ENCODE measurements at regions not wholly inside any gene's neighbourhood (a gene's known extent, or its start where the extent isn't known, plus 50 kb on each side); places are given as distances from the start of the nearest gene placed in this dataset.

DNA sequence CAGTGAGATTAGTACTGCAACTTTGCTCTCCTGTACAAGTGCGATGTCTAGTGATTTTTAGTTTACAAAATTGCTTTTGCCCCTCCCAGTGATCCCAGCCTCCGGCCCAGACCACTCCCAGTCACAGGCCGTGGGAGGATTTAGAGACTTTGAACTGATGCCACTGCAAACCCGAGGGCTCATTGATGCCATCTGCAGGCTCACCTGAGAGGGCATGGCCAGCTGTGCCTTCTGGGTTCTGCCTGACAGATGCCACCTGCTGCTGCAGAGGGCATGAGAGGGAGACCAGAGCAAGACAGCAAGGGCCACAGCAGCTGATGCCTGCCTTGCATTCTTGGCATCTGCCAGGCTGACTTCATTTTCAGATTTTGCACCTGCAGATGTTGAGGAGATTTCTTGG lies 593.8 kb downstream of the CDK5RAP2 start:
- DNase-seq: no peak

DNA sequence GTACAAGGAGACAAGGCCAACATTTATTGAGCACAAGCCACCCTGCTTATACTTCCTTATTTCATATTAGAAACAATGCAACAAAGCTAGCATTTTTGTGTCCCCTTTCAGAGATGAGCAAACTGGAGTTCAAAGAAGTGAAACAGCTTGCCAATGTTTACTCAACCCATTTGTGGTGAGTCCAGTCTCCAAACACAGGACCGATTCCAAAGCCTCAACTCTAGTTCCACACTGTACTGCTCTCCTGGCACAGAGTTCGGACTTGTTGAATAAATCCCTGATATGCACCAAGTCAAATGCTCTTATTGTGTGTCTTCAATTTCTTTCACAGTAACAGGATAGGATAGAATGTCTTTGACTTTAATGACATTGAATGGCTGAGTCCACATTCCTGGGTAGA lies 604.8 kb upstream of the BRINP1 start:
- DNase-seq: no peak

DNA sequence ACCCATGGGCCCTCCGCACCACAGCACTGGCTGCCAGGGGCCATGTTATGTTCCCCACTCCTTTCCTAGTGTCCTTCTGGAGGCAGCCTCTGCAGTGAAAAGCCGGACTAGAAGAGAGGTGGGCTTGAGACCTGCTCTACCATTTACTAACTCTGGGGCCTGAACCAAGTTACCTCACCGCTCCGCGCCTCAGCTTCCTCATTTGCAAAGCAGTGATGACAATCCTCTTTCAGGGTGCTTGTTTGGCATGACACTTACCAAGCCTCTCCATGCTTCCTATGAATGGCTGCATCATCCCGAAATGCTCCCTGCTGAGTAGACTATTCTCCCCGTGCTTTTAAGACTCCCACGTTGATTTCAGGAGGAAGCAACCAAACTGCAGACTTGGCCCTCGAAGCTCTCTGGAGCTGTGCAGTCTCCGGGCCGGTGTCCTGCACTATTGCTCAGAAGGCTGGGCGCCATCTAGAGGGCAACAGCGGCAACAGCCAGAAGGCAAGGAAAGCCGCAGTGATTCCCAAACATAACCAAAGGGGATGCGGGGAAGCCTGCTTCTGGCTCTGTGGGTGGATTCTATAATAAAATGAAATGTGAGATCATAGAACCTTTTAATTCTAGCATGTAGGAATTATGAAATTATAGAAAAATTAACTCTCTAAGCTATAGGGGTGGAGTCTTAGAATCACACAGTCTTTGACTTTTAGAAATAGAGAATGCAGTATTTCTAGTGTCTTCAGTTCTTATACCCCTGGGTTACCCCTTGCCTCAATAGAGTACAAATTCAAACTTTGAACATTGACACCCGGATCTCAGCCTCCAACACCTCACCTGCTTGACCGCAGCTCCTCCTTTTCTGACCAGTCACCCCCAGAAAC lies 599.8 kb upstream of the BRINP1 start:
- DNase-seq: peak; percentile 75

DNA sequence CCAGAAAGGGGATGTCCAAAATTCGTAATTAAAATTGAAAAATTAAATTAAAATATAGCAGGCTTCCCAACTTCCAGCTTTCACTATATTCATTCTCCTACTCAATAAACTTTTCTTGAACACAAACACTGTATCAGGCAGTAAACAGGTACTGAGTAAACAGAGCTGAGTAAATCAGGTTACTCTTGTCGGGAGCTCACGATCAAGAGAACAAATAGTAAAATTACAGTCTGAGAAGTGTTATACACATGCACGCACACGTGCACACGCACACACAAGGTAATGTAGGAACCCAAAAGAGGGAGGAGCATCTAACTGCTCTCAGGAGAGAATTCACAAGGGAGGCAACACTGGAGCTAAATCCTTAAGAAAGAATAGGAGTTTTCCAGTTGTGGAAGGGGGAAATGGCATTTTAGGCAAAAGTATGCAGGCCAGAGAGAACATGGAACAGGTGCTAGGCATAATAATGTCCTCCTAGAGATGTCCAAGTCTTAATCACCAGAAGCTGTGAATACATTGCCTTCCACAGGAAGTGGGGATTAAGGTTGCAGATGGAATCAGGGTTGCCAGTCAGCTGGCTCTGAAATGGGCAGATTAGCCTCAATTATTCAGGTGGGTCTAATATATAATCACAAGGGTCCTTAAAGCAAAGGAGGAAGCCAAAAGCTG lies 598.8 kb upstream of the BRINP1 start:
- DNase-seq: no peak

DNA sequence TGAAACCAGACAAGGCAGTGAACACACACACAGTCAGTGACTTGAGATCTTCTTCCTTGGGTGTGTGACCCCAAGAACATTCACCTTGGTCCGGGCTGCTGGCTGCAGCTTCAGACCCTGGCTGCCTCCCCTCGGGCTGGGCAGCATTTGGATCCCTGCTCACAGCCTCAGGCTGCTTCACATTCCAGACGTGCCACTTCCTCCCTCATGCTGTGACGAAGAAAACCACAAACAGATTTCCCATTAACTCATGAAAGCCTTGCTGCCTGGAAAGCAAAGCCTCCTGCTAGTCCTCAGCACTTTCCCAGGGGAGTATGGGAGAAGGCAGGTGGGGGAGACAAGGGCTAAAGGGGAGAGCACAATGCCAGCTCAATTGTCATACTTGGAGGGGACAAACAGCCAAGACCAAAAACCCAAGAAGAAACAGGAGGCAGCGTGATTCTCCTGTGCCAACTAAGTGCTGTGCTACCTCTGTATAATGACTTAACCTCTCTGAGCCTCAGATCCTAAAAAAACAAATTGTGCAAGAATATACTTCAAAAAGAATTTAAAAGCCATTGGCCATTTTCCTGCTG lies 594.6 kb upstream of the BRINP1 start:
- DNase-seq: no peak

DNA sequence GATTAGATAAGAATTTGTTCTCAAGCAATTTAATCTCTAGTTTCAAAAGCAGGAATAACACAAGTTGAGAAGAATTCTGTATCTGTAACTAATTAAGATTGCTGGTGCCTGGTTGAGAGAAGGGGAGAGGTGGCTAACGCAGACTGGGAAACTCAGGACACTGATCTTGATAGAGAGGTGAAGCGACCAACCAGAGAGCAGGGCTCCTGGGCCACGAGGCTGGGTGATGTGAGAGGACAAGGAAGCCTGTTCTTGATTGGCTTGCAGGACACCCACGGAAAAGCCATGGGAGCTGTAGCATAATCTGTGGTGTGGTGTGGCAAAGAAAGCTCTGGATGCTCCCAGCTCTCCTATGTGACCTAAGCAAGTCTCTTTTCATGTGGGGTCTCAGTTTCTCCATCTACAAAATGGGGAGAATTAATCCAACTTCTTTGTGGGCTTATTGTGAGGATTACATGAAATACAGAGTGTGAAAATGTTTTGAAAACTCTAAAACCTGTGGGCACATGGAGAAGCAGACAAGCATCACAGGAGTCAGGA lies 594.1 kb upstream of the BRINP1 start:
- DNase-seq: no peak

DNA sequence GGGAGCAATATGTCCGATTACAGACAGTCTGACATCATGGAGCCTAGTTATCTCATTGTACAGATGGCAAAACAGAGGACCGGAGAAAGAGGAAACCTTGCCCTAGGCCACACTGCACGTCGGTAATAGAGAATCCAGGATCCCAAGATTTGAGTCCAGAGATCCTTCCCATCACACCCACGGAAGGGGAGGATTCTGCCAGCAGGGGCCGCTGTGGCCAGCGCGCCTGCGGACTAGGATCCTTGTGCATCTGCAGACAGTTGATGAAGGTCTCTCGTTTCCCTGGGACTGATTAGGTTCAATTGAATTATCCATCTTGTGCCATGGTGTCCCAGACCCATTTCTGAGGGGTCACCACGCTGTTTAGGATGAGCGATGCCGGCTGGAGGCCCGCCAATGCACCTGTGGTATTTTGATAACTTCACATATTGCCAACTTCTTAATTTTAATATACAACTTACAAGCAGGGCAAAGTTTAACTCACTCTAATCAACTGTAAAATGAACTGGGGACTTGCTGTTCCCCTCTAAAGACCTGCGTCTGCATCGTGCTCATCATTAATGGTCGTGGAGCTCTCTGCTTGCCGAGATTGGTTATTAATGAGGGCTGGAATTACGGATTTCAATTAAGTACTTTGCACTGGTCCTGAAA lies 592.7 kb upstream of the BRINP1 start:
- DNase-seq: peak; percentile 32

DNA sequence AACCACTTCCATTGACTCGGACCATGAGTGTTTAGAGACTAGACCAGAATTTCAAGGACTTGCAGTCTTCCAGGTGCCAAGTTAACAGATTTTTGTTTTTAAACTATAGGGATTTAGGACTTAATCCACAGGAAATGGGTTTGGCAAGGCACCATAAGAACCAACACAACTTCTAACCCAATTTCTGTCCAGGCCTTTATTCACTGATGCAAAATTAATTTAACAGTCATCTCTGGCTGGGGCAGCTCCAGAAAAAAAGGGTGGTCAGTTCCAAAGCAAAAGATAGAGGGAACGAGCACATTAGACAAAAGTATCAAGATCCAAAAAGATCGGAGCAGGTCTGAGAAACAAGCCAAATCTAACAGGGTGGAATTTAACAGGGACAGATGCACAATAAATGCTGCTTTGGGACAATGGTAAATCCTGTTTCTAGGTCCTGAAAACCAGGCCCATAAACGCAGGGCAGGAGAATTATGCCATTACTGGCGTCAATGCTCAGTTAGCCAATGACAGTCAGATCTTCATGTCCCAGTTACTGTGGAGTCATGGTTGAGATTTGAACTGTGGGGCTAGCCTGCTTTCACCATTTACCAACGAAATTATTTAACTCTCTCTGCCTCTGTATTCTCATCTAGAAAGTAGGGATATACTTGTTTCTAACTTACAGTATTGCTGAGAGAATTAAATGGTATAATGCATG lies 590.8 kb upstream of the BRINP1 start:
- DNase-seq: no peak

DNA sequence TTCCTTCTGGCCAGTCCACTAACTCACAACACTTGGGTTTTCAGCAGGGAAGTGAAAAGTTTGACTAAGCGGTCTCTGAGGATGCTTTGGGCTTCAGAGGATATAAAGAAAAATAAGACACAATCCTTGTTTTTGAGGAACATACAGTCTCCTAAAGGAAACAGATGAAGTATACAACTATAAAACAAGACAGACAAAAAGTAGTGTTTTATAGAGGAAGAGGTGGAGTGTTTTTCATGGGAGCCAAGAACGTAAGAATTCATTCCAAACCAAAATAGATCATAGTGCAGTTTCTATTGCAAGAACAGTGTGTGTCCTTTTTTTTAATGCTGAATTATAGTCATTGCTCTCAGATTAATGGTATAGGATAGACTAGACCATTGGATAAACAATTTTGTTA lies 586.9 kb upstream of the BRINP1 start:
- DNase-seq: no peak

DNA sequence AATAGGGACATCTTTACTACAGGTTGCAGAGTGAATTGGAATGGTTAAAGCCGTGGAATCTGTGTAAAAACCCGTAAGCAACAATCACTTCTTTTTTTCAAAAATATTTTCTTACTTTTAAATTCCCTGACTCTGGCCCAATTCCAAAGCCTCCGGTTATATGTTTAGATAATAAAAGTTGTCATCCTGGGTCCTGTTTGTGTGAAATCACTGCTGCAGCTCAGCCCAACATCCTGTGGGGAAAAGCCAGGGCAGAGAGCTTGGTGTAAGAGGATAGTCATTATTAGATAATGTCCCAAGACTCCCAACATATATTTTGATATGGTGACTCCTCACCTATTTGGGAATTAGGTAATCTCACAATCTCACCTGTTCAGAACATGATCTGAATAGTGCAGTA lies 586.0 kb upstream of the BRINP1 start:
- DNase-seq: no peak

DNA sequence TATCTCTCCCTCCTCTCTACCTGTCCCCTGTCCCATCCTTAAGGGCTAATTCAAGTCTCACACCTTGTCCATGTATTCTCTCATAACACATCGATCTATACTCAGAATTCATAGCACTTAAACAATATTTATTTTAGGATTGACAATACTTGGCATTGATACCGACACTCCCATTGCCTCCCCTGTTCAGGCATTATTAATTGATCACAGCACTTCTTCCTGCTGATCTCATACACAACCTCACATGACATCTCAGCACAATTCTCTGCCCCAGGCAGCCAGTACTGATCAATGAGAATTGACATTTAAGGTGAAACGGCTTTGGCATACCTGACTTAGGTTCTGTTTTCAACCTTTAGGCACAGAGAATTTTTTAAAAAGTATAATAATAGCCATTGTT lies 582.4 kb upstream of the BRINP1 start:
- no peak for DNase-seq

DNA sequence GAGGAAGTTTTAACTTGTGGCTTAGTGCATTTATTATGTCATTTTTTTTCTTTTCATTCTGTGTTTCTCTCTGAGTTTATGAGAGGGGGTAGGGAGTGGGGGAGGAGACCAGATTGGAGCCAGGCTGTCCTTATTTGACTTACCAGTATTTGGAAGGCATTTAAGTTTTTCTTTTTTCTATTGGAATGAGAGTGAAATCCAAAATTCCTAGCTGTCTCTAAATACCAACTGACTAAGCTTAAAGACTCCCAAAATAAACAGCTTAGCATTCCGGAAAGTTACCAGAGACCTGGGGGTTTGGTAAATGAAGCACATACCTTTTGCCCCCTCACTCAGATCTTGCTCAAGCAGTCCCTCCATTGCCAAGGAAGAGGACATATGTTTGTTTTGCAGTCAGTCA lies 581.9 kb upstream of the BRINP1 start:
- no peak for DNase-seq

DNA sequence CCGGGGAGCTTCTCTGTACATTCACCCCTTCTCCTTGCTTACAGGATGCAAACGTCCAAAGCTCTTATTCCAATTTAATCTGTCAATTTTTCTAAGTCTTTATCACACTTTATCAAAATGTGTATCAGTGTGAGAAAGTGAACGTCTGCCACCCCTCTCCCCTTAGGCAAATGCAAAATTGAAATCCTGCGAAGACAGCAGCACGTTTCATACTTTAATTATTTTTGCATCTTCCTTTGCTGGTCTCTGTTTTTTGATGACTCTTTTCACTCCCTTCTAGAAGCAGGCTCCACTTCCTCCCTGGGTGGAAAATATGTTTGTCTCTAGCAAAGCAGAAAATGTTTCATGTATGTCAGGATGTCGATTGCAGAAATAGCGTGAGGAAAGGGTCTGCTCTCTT lies 576.5 kb upstream of the BRINP1 start:
- DNase-seq: no peak

DNA sequence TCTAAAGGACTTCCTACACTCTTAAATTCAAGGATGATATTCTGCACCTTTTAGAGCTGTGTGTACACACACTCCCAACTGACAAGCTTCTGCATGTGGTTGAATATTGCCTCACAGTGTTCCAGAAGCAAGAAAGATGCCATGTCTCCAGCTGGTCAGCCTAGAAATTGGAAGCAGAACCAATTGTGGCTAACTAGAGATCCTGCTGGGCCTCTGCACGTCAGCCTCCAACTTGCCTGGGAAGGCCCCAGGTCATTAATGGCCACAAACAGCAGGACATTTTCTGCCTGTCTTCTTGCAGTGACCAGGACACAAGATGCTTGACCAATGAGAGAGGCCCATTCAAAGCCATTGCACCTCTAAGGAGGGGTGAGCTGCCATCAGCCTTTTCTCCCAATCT lies 571.9 kb upstream of the BRINP1 start:
- DNase-seq: no peak

DNA sequence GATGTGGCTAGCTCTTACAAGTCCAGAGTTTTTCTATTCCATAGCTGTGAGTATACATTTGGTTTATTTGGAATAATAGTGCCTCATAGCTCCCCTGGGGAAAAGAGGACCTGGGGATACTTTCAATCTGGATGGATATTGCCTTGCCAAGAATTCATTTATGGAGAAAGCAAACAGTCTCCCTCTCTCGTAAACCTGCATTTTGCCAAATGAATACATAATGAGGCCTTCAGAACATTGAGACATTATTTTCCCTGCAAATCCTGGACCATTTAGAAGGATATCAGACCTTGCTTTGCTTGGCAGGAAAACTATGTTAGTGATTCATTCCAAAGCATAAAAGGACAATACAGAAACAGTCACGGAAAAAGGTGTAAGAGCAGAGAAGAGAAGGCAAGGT lies 569.6 kb upstream of the BRINP1 start:
- DNase-seq: no peak

DNA sequence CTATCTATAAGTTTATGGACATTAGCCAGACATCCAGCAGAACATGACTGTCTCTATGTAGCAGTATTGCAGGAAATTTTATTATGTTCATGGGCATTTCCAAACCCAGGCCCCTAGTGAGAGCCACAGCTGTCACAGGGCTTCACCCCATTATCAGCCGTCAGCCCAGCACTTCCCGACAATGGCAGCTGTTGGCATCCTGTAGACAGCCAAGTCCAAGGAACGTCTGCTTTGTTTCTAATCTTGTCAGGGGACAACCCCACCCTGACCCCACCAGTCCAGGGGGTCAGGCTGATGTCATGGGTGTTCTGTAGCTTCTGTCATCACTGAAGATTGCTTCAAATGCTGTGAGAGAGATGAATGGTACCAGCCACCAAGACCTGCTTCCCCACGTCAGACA lies 565.3 kb upstream of the BRINP1 start:
- DNase-seq: no peak

DNA sequence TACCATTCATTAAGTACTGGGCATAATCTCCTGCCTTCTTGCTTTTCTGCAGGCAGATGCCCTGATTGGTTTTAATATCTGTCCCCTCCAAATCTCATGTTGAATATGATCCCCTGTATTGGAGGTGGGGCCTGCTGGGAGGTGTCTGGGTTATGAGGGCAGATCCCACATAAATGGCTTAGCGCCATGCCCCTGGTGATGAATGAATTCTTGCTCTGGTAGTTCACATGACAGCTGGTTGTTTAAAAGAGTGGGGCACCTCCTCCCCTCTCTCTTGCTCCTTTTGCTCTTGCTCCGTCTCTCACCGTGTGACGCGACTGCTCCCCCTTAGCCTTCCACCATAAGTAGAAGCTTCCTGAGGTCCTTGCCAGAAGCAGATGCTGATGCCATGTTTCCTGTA lies 564.0 kb upstream of the BRINP1 start:
- no peak for DNase-seq

DNA sequence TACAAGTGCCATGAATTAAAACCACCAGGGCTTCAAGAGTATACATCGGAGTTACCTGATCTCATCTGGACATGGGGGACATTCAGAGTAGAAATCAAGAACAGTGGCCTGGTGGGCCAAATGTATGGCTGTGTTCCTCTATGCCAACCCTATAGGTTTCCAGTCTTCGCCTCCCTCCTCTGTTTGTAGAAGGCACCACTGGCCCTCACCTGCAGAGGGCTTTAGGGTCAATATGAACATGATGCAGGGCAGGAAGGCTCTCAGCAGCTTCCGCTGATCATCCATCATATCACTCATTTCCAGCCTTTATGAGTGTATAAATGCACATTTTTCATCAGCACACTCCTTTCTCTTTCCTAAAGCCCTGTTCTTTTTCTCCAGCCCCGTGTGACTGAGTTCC lies 555.5 kb upstream of the BRINP1 start:
- DNase-seq: no peak

DNA sequence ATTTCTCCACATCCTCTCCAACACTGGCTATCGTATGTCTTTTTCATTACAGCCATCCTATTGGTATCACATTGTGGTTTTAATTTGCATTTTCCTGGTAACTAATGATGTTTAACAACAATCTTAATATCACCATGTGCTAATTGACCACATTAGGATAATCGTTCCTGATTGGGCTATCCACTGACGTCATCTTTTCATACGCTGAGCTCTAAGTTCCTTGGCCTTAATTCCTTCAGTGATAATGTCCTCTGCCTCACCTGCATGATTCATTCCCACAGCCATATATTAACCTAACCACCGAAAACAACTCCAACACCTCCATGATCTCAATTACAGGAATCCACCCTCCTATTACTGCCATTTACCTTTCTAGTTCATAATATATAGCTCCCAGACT lies 547.9 kb upstream of the BRINP1 start:
- no peak for DNase-seq

DNA sequence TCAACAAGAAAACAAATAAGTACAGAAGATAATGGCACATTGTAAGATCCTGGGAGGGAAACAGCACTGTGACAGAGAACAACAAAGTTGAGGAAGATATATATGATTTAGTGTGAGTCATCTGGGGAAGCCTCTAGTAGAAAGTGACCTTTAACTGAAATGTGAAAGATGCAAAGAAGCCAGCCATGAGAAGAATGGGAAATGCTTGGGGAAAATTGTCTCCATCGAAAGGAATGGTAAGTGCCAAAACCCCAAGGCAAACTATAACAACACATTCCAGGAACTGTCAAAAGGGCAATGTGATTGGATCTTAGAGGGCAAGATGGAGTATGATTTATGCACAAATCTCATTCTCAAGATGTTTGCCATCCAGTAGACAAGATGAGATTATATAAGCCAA lies 537.8 kb upstream of the BRINP1 start:
- no peak for DNase-seq

DNA sequence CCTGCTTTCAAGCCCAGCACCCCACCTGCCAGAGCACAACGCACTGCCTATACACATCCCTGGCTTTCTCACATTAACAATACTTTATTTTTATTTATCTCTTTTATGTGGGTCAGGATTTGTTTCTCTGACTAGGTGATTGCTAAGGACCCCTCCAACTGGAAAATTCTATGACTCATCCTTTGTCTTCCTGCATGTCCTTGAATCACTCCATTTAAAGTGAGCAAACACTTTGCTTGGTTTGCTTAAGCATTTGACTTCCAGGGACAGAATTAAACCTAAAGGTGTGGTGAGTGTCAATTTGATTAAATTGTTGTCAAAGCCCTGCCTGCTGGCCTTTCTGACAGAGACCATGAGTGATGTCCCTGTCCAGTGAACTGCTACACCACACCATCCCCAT lies 536.5 kb upstream of the BRINP1 start:
- DNase-seq: no peak

DNA sequence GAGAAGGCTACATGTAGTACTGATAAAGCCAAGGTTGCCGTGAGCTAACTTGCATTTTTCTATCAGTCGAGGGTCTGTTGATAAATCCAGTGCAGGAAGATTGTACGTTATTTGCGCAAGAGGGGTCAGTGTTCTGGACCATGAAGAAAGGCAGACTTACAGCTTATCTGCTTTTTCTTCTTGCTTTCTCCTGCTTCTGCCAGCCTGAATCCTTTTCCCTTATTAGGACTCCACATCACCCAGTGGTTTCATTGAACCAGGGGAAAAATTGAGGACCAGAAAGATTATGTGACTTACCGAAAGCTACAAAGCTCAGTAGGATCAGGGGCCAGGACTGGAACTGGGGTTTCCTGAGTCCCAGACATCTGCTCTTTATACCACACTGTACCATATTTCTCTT lies 534.6 kb upstream of the BRINP1 start:
- DNase-seq: no peak

DNA sequence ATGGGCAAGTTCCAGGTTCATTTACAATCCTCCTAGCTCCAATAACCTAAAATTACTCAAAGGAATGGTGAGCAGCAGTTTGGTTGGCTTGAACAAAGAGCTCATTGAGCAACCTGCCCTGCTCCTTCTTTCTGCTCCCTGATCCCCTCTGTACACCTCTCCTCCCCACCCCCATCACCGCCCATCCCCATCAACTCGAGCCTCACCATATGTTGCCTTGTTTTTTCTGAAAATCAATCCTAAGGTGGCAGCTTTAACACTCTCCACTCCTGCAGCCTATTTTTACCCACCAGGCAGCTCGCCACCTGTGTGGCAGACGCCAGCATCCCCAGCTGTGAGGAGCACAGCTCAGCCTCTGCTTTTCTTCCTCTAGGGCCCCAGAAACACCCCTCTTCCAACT lies 533.4 kb upstream of the BRINP1 start:
- DNase-seq: no peak
